GM12872 (cell line): ENCODE measurements at regions not wholly inside any gene's neighbourhood (a gene's known extent, or its start where the extent isn't known, plus 50 kb on each side); places are given as distances from the start of the nearest gene placed in this dataset.

ENCODE experiments used
- CTCF ChIP-seq: IDR thresholded peaks from 3 replicates; pipeline ENCODE4 v1.5.1; 2011; ENCODE audit warnings: low read depth, mild to moderate bottlenecking, low read length, moderate library complexity; ENCODE audit not compliant: insufficient read depth

- no peak for TF ChIP-seq CTCF
Observed at GRCh38 chr13:74406420-74406819, 272.2 kb upstream of the KLF12 start.

- TF ChIP-seq CTCF = no peak
Observed at GRCh38 chr13:74398599-74398998, 264.4 kb upstream of the KLF12 start.

- no peak for TF ChIP-seq CTCF
Observed at GRCh38 chr13:74389056-74389455, 254.9 kb upstream of the KLF12 start.

DNA sequence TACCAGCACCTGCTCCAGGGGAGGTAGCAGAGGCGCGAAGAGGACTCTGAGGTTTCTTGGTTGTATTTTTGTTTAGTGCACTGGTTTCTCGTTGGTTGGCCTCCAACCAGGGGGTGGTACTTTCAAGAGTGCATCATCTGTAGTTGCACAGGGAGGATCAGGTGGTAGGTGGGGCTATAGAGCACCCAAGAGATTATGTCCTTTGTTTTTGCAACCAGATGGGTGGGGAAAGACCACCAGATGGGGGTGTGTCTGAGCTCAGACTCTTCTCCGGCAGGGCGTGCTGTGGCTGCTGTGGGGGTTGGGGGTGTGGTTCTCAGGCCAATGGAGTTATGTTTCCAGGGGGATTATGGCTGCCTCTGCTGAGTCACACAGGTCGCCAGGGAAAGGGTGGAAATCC, 254.4 kb upstream of the KLF12 start:
- TF ChIP-seq CTCF = no peak

DNA sequence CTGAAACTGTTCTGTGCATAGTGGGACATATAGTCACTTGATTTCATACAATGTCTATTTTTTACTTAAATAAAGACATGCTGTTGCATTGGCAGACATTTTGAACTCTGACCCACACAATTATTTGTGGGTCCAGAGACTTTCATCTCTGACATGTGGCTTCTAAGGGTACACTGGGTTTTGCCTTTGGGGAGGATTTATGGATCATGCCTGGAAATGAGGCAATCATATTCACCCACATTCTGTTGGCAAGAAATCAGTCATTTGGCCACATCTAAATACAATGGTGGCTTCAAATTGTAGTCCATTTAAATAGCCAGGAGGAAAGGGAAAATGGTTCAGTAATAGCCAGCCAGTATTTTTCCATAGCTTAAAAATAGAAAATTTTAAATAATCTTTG, 238.3 kb upstream of the KLF12 start:
- no peak for TF ChIP-seq CTCF

- no peak for TF ChIP-seq CTCF
Observed at GRCh38 chr13:74367193-74367592, 233.0 kb upstream of the KLF12 start.

- TF ChIP-seq CTCF = no peak
Observed at GRCh38 chr13:74361274-74361673, 227.1 kb upstream of the KLF12 start.

DNA sequence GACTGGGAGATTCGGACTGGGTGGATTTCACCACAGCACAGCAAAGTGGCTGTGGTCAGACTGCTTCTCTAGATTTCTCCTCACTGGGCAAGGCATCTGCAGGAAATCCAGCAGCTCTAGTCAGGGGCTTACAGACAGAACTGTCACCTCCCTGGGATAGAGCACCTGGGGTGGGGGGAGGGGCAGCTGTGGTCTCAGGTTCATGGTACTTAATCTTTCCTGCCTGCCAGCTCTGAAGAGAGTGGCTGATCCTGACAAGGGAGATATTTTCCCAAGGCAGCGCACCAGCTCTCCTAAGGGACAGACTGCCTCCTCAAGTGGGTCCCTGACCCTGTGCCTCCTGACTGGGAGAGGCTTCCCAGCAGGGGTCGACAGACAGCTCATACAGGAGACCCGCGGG, 212.8 kb upstream of the KLF12 start:
- TF ChIP-seq CTCF = no peak
